HG03571 (cell line): ENCODE measurements at regions not wholly inside any gene's neighbourhood (a gene's known extent, or its start where the extent isn't known, plus 50 kb on each side); places are given as distances from the start of the nearest gene placed in this dataset.
"Not testable (repeated sequence)": the region's sequence is repeated elsewhere in the genome, so short reads cannot be mapped to it uniquely, and the experiment has no call there.

ENCODE experiments used
- ATAC-seq: cut with Tn5 transposase; IDR thresholded peaks from one replicate; pipeline ENCODE4 v1.9.1; 2021; ENCODE audit not compliant: unreplicated experiment

GRCh38 chr10:33666686-33667480 lies 332.4 kb upstream of the NRP1 start:
- ATAC-seq, result no peak

DNA sequence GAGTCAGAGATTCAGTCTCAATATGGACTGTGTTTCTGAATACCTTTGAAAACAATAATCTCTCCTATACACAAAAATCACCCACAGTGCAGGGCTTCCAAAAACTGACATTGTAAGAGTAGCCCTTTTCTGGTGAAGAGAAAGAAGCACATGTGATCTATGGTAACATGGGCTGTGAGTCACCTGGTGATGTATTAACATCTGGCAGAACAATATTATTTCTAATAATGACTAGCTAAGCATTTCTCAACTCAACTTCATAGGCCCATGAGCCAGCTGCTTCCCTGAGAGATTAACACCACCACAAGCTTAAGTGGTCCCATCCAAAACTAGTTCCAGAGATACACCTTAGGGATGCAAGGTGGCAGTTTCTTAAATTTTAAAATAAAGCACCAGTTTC lies 331.0 kb upstream of the NRP1 start:
- ATAC-seq, result no peak

DNA sequence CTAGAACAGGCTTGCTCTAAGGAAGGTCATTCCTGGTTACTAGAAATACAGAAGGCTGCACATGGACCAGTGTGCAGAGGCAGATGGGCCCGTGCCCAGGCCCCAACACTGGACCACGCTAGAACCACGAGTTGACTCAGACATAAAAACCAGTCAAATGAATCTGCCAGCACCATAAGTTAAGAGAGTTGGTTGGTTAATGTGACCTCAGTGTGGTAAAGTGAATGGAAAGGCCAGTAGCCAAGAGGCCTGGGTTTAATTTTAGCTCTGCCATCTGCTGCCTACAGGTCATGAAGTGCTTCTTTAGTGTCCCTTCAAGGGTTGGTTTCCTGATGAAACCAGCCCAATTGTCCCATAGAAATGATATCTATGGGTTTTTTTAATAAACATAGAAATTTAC lies 329.6 kb upstream of the NRP1 start:
- no peak for ATAC-seq

DNA sequence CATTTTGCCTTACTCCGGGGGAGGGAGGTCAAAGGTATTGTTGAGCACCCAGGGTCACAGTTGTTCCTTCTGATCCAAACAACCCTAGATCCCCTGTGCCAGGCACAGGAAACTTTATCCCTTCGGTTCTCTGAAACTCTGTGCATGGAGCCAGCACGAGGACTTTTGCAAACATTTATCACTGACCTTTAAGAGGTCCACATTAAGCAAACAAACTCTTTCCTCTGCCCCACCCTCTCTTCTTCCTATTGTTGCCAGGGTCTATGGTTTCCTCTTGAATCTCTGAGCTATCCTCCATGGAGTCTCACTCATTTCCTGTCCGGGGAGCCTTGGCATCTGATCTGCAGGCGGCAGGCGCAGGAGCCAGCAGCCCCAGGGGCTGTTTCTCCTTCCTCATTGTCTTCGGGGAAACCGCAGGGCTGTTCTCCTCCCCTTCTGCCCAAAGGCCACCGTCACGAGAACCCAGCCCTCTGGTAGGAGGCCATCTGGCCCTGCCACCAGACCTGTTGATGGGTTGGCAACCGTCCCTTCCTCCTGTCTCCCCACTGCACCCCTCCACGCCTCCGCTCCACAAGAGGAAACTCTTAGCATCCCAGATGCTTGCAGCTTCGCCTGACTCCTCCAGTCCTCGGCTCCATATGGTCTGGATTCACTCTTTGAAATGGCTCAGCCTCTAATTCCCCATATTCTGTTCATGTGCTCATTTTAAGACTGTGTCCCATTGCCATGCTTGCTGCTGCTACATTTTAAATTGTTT lies 327.3 kb upstream of the NRP1 start:
- no peak for ATAC-seq

DNA sequence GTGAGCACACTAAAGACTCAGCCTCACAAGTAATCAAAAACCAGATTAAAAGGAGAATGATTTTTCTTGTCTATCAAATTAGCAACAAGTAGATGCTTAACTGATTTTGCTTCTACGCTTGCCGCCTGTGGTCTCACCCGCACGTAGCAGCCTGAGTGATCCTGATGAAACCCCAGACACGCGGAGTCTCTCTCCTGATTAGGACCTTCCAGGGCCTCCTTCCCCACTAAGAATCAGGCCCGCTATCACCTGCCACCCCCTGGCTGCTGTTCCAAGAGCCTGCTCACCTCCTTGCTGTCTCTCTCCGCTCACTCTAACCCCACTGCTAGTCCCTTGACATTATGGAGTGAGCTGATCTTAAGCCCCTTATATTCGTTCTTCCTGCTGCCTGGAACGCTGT lies 325.9 kb upstream of the NRP1 start:
- no peak for ATAC-seq

GRCh38 chr10:33657913-33658312 lies 323.4 kb upstream of the NRP1 start:
- no peak for ATAC-seq

DNA sequence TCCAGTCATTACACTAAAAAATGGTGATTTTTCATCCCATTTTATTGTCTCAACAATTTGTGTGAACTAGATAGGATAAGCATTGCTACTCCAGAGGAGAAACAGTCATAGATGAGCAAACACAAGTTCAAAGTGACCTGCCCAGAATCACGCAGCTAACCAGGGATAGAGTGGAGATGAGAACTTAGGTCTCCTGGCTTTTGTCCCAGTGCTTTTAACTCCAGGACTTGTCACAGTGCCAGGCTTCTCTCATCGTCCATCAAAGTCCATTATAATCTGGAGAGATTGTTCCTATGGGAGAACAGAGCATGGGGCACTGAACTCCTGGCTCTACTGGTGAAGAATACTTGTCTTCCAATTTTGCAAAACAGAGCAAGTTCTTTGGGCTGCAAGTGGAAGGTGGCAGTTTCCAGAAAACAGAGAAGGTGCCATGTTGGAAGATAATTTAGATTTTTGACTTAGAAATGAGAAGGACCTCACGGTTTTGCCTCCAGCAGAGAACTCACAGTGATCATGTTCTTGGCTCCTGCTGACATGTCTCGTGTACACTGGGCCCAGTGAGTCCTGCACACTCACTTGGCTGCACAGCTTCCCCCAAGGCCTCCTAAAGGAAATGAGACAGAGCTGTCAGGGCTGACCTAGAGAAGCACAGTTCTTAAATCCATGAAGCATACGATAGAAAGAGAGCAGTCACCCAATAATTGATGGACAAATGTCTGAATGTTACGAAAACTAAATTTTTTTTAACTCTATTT lies 322.9 kb upstream of the NRP1 start:
- no peak for ATAC-seq

DNA sequence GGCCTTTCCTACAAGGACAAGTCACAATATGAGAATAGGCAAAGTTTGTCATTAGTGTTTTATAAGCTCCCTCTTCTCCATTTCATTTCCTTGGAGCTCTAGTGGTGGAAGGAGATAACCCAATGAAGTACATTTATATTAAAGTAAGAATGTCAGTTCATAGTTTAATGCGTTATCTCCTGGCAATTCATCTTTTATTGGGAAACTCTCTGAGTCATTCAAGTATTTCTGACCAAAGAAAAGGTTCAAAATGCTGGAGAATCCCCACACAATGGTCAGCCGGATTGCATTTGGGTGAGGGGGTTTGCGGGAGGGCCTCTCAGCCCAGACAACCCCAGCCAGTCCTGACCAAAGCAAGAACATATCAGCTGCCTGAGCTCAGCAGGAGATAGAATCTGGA lies 321.5 kb upstream of the NRP1 start:
- ATAC-seq, result no peak

DNA sequence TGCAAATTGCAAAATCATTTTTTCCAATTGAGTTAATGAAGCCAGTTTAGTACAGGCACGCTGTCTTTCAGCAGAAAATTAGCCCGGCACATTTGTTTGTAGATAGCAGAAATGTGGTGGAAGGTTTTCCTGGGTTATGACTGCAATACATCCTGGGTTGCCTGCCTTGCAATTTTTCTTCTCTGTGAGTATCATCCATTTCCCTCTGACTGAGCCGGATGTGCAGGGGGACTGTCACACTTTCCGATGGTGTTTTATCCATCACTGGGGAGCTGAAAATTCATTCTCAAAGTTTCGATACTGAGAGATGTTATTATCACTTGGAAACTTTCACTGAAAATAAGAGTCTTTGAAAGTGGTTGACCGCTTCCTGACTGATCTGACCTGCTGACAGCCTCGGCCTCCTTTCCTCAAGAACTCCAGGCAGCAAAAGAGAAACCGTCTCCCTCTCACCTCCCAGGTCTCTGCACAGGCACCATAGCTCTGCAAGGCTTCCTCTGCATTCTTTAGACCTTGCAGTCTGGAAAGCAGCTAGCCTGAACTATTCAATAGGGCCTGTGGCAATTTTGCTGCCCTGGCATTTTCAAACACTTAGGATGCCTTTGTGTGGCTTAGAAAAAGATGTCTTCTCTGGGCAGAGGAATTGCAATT lies 320.8 kb upstream of the NRP1 start:
- no peak for ATAC-seq

GRCh38 chr10:33653584-33654367 lies 319.3 kb upstream of the NRP1 start:
- no peak for ATAC-seq

DNA sequence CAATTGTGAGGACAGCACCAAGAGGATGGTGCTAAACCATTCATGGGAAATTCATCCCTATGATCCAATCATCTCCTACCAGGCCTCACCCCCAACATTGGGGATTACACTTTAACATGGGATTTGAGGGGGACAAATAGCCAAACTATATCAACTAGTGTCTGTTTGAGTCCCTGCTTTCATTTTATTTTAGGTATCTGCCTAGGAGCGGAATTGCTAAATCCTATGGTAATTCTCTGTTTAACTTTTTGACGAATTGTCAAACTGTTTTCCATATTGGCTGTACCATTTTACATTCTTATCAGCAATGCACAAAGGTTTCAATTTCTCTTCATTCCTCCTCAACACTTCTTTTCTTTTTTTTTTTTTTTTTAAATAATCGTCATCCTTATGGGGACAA lies 318.4 kb upstream of the NRP1 start:
- ATAC-seq, result no peak

DNA sequence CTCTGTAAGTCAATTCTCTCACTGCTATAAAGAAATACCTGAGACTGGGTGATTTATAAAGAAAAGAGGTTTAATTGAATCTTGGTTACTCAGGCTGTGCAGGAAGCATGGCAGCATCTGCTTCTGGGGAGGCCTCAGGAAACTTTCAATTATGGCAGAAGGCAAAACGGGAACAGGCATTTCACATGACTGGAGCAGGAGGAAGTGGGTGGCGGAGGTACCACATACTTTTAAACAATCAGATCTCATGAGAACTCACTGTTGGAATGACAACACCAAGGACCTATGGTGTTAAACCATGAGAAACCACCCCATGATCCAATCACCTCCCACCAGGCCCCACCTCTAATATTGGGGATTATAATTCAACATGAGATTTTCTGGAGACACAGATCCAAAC lies 315.7 kb upstream of the NRP1 start:
- ATAC-seq, result not testable (repeated sequence)

GRCh38 chr10:33643042-33643441 lies 308.6 kb upstream of the NRP1 start:
- no peak for ATAC-seq

GRCh38 chr10:33638891-33639290 lies 304.4 kb upstream of the NRP1 start:
- ATAC-seq, result no peak

DNA sequence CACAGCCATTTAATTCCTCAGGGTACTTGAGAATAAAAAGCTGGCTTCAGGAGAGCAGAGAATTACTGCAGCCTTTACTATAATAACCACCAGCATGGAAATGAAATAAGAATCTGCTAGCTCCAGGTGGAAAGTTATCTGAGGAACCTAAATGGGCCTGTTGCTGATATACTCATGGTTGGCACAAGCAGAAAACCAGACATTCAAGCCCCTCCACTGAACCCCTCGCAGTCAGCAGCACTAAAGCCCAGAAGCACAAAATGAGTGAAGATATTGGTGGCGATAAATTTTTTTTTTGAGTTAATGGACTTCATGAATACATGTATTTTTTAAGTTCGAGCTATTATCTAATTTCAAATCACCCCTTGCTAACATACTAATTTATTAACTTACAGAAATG lies 303.9 kb upstream of the NRP1 start:
- no peak for ATAC-seq

DNA sequence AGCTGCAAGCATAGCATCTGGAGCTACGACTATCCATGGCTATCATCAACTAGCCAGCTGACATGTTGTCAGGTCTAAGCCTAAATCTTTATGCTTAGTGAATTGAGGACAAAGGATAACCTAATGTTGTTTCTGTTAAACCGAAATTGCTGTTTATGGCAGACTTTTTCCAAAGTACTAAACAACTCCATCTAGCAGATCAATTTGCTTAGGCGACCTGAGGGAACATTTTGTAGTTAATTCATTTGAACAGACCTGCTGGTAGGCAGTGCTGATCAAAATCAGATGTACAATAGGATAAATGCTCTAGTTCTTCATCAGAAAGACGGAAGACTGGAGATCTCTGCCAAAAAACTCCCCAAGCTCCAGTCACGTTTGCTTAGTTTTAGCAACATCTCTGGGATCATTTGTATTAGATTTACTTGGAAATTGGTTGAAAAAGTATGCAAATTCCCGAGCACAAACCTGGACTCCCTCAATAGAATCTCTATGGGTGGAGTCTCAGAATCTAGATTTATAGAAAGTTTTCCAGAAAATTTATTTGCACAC lies 301.6 kb upstream of the NRP1 start:
- no peak for ATAC-seq

GRCh38 chr10:33632432-33632831 lies 298.0 kb upstream of the NRP1 start:
- ATAC-seq, result no peak

DNA sequence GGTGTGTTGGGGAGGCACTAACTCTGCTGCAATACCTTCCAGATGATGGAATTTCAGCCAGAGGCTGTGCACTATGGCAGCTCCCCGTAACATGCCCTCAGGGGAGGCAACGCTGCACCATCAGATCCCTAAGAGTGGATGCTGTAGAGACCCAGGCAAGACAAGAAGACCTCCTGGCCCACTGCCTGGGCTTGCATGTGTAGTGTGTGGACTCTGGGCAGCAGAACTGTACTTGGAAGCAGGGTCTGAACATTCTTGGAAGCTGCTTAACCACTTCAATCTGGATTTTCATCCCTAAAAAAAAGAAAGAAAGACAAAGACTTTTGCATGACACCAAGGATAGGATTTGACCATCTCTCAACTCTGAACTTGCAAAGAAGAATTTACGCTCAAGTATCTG lies 297.5 kb upstream of the NRP1 start:
- no peak for ATAC-seq

- no peak for ATAC-seq
Measured at GRCh38 chr10:33630761-33631160, 296.3 kb upstream of the NRP1 start.

- ATAC-seq, result no peak
Measured at GRCh38 chr10:33627611-33628010, 293.1 kb upstream of the NRP1 start.
